HG03575 (cell line): ENCODE measurements at regions not wholly inside any gene's neighbourhood (a gene's known extent, or its start where the extent isn't known, plus 50 kb on each side); places are given as distances from the start of the nearest gene placed in this dataset.
A peak's percentile ranks its signal among the peaks of the same experiment; 100 is the strongest.
"Not testable (repeated sequence)": the region's sequence is repeated elsewhere in the genome, so short reads cannot be mapped to it uniquely, and the experiment has no call there.

Experiments
- ATAC-seq: cut with Tn5 transposase; IDR thresholded peaks from one replicate; pipeline ENCODE4 v1.9.1; 2021; ENCODE audit not compliant: unreplicated experiment, insufficient number of reproducible peaks, low FRiP score; ENCODE audit errors: extremely low read depth

- no peak for ATAC-seq
Measured at GRCh38 chr1:58836408-58836807, 52.6 kb upstream of the JUN start.

GRCh38 chr1:58837886-58838285 lies 54.0 kb upstream of the JUN start:
- no peak for ATAC-seq

DNA sequence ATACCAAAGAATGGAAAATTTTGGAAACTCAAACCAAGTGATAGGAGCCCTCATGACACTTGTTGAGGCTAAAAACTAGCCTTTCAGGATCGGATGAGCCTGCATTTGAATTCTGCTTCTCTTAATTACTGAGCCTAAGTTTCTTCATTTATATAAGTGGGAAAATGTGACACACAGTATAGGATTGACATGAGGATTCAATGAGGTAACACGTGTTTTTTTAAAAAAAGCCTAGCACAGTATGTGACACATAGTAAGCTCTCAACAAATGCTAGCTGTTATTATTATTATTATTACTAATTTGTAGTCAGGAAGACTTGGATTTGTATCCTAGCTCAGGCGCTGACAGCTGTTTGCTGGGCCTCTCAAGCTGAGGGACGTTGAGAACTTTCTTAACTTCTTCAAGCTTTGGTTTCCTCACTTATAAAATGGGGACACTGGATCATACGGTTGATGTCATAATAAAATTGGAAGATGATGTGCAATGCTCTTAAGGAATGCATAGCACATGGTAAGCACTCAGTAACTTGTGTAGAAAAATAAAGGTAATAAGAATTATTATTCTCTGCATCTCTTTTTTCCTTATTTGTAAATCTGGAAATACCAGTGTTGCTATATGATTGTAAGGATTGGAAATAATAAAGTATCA lies 55.4 kb upstream of the JUN start:
- no peak for ATAC-seq

- no peak for ATAC-seq
Measured at GRCh38 chr1:58839846-58840835, 56.3 kb upstream of the JUN start.

GRCh38 chr1:58841455-58841854 lies 57.6 kb upstream of the JUN start:
- no peak for ATAC-seq

GRCh38 chr1:58842941-58843340 lies 59.1 kb upstream of the JUN start:
- no peak for ATAC-seq

DNA sequence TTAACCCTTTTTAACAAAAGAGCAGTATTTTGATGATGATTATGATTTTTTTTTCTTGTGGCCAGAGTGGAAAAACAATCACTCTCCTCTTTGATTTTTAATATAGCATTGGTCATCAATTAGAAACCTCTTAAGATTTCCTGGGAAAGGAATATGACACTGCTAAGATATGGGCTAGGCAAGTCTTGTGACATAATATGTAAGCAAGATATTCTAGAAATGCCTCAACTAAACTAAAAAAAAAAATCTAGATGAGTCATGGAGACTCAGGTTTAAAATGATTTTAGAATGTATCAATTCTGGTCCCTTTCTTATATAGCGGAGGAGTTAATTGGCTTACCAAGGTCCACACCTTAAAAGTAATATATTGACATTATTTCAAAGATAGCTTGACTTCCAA lies 60.3 kb upstream of the JUN start:
- ATAC-seq = no peak

DNA sequence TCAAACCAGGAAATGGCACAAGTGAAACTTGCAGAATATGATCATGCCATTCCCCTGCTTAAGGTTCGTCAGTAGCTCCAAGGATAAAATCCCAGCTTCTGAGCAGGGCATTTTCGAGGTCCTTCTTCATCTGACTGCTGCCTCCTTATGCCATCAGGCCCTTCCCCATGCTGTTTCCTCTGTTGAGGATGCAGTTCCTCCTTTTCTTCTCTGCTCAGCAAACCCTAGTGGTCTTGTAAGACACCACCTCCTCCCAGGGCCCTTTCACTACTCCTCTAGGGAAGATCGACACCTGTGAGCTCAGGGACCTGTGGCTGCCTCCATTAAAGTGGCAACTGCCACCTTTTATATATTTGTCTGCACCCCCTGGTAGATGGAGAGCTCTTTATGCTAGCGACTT lies 62.1 kb upstream of the JUN start:
- ATAC-seq = no peak

DNA sequence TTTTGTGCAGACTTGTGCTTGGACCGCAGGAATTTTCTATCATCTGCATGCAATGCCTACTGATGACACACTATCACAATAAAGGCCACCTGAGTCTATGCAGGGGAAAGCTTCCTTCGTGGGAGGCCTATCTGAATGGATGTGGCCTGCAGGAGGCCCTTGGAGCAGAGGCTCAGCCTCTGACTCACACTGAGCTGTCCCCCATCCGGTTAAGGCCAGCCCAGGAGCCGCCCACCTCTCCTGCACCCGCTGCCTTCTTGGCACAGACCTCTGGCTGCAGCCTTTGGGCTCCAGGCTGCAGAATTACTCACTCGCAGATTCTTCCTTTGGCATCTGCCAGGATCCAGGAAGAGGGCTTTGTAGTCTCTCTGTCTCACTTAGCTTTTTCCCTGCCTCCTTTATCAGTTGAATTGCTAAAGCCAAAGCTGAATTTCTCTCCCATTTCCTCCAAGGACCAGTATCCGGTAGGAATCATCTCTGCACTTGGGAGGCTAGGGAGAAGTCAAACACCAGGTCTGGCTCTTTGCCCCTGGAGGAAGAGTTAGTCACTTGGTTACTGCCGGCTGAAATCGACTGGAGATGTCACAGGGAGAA lies 65.1 kb upstream of the JUN start:
- ATAC-seq = no peak

DNA sequence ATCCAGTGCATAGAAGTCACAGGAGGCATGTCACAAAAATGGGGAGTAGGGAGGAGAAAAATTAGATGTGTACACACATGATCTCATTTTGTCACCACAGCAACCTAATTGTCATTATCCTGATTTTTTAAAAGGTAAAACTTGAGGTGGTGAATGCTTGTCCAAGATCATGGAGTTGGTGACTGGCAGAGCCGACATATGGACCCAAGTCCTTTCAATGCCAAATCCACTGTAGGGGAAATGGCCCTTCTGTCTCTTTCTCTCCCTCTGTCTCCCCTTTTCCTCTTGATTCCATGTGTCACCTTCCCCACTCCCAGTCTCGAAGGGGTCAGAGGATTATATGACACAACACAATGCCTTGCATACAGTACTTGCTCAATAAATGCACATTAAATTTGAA lies 65.7 kb upstream of the JUN start:
- ATAC-seq = no peak

GRCh38 chr1:58850636-58851035 lies 66.8 kb upstream of the JUN start:
- no peak for ATAC-seq

- no peak for ATAC-seq
Measured at GRCh38 chr1:58852731-58853485, 69.1 kb upstream of the JUN start.

DNA sequence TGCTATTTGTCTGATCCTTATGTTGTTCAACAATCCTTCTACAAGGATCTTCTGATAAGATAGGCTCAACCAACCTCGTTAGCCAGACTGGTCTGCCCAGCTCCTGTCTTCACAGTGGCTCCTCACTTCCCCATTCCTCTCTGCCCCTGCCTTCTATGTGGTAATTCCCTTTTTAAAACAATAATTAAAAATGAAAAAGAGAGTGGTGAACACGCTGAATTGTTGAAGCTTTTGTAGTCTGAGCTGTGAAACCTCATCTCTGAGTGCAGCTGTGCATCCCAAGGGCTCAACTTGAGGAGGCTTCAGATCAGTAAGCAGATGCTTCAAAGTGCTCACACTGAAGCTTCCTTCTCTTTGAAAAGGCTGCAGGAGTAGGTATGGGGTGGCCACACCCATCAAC lies 70.7 kb upstream of the JUN start:
- ATAC-seq = no peak

GRCh38 chr1:58855274-58856165 lies 71.7 kb upstream of the JUN start:
- no peak for ATAC-seq

DNA sequence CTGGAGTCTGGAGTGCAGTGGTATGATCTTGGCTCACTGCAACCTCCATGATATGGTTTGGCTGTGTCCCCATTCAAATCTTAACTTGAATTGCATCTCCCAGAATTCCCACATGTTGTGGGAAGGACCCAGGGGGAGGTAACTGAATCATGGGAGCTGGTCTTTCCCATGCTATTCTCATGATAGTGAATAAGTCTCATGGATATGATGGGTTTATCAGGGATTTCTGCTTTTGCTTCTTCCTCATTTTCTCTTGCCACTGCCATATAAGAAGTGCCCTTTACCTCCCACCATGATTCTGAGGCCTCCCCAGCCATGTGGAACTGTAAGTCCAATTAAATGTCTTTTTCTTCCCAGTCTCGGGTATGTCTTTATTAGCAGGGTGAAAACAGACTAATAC lies 72.4 kb upstream of the JUN start:
- not testable (repeated sequence) for ATAC-seq

DNA sequence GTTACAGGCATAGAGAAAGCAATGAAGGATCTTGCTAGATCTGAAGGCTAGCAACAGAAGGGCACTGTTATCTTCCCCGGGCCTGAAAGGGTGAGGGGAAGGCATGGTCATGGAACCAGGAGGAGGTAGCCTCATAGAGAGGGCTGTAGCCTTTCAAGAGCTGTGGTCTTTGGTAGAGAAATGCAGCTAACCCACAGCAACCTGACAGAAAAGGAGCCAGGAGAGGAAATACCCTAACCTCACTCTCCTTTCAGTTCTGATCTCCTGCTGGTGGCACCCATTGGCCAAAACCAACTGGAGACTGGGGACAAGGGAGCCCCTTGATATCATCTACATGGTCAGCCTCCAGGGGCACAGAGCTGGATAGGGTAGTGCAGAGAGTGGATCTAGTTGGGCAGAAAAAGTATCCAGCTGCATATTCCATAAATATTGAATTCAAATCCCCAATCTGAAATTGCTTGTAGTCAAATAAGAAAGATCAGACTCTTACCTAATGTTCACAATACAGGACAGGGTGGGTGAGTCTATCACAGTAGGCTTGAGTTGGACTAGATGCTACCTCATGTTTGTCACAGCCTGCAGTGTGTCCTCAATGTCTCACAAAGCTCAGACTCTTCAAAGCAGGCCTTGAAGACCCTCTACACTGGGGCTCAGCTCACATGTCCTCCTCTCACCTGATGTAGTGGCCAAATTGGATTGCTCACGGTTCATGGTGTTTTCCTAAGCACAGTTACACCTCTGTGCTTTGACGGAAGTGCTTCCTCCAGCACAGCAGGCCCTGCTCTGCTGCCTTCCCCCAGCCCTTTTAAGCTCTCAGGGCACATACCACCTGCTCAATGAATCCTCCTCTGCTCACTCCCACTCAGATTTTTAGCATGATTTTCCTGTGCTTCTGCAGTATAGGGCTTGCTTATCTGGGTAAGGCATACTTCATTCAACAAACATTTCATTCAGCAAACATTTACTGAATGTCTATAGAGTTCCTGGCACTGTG lies 74.1 kb upstream of the JUN start:
- ATAC-seq = peak; percentile 46

DNA sequence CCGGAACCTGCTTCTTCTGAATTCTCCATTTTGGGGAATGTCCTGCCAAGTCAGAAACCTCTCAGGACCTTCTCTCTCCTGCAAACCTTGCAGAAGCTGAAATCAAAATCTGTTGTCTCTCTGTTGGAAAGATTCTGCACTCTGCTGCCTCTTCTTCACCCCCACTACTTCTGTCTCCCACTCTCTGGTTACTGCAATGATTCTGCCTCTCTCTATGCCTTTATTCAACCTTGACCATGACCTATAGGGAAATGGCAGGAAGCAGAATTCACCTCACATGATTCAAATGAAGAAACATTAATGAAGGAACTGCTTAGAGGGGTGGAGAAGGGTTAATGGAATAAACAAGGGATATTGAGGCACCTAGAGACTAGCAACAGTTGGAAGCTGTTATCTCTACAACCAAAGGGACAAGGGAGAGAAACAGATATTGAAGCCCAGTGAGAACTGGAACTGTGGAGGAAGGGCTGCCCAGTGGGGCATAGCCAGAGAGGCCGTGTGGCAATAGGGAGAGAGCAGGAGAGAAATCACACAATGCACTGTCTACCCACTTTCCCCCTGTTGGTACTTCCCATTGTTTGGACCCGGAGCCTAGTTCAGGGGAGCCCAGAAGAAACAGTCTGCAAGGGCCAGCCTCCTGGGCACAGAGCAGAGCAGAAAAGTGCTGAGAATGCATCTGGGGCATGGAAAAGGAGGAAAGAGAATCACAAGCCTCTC lies 76.1 kb upstream of the JUN start:
- no peak for ATAC-seq
